Kidney tubule cell (primary cell): ENCODE measurements at regions not wholly inside any gene's neighbourhood (a gene's known extent, or its start where the extent isn't known, plus 50 kb on each side); places are given as distances from the start of the nearest gene placed in this dataset.
"Not testable (repeated sequence)": the region's sequence is repeated elsewhere in the genome, so short reads cannot be mapped to it uniquely, and the experiment has no call there.

Experiments used
- DNase-seq: peaks from one replicate; pipeline ENCODE4 v3.0.0-alpha.2; 2018; ENCODE audit warnings: low spot score

DNA sequence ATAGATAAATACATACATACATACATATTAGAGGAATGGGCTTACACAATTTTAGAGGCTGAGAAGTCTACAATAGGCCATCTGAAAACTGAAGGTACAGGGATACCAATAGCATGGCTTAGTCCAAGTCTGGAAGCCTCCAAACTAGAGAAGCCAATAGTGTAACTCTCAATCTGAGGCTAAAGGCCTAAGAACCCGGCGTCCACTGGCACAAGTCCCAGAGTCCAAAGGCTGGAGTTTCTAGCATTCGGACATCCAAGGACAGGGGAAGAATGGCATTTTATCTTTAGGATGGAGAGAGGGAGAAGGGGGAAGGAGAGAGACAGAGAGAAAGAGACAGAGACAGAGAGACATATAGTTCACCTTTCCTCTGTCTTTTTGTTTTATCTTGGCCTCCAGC lies 63.7 kb upstream of the SYT4 start:
- no peak for DNase-seq

DNA sequence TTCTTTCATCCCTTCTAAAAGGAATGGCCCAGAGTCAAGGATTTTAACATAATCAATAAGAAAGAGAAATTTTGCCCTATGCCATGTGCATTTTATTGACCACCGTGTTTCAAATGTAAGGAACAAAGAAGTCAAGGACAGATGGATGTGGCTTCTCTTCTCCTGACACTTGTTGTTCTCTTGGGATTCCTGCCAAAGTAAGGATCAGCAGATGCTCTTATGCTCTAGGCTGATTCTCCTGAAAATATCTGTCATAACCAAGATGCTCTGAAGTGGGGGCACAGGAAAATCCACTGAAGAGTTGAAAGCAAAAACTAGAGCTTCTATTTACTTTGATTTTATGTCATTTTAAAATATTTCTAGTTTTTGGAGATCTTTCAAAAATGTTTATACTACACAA lies 72.9 kb upstream of the SYT4 start:
- DNase-seq: no peak

DNA sequence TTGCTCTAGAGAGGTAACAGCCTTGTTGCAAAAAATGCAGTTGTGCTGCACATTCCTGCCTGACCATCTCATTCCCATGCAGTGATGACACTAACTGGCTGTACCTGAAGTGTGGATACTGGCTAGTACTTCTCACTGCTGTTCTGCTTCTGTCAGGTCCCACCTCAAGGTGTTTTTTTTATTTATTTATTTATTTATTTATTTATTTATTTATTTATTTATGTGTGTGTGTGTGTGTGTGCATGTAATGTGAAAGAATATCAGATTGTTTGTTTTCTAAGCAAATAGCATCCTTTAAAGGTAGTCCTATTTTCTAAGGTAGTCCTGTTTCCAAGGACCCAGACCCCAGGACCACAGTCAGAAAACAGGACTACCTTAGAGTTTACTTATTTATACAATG lies 87.2 kb upstream of the SYT4 start:
- DNase-seq: no peak

DNA sequence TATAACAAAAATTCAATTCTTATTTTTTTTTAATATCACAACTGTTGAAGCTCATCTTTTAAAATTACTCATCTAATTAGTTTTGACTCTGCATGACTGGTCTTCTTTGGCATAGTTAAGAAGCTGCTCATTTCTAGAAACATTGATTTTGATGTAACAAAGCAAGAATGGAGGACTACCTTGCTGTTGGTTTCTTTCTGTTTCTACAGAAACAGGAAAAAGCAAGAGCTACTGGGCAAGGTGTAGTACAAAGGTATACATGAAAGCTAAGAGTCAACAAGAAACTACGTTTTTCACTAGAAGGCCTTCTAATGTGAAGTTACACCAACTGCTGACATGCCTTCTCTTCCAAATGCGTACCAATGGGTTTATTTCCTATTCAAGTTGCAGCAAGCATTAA lies 90.6 kb upstream of the SYT4 start:
- DNase-seq: no peak

DNA sequence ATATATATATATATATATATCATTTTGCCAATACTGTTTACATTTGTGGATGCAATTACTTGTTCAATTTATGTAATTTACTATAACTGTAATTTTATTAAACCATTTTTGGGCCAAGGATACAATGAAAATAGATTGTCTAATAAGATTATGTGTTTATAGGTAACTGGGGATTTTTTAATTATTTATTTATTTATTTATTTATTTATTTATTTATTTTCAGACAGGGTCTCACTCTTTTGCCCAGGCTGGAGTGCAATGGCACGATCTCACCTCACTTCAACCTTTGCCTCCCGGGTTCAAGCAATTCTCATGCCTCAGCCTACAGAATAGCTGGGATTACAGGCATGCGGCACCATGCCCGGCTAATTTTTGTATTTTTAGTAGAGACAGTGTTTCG lies 92.0 kb upstream of the SYT4 start:
- not testable (repeated sequence) for DNase-seq

DNA sequence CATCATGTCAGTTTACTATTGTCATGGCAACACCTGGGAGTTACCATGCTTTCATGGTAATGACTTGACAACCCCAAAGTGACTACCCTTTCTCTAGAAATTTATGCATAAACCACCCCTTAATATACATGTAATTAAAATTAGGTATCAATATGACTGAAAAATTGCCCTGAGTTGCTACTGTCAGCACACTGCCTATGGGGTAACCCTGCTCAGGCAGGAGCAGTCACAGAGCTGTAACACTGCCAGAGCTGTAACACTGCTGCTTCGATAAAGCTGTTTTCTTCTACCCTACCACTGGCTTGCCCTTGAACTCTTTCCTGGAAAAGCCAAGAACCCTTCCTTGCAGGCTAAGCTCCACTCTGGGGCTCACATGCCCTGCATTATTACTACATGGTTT lies 95.5 kb upstream of the SYT4 start:
- no peak for DNase-seq

DNA sequence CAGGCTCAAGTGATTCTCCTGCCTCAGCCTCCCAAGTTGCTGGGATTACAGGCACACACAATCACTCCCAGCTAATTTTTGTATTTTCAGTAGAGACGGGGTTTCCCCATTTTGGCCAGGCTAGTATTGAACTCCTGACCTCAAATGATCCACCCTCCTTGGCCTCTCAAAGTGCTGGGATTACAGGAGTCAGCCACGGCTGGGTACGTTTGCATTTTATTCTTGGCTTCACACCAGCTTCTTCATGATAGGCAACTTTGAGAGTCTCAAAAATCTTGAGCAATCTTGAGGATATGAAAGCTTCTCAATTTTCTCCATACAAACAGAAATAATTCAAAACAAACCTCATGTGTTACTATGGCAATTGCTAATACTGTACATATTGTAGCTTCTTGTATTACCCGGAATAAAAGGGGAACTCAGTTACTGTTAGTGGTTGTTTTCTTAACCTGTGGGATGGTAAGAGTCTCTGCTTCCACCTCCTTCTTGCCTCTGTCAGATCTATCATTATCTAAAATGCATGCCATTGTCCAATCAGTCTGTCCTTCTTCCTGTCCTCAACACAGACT lies 102.9 kb upstream of the SYT4 start:
- no peak for DNase-seq

DNA sequence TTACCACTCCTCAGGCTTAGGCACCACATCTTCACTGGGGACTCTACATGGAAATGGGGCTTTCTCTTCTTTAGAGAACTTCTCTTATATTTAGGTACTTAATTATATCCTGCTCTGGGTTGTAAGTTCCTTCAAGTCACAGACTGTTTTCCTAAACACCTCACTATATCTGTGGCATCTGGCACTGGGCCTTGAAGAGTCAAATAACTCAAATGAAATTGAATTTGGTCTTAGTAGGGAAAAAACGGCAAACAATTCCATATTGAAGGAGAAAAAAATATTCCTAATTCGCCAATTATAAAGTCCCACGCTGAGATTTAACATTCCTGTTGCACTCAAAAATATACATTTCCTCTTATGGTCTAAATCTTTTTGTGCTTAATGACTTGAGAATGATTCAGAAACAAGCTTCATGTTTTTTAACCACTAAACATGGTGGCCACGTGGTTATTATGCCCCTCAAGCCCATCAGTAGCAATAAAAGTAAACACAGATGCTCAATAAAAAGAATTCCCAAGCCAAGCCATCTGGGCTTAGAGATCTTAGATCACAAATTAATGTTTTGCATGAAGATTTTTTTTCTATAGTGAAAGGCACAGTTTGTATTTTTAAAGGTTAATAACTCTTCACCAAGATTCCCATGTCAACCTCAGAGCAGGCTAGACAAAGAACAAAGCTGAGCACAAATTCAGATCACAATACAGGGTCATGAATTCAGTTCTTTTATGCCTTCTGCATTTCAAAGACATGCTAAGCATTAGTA lies 105.5 kb upstream of the SYT4 start:
- no peak for DNase-seq

DNA sequence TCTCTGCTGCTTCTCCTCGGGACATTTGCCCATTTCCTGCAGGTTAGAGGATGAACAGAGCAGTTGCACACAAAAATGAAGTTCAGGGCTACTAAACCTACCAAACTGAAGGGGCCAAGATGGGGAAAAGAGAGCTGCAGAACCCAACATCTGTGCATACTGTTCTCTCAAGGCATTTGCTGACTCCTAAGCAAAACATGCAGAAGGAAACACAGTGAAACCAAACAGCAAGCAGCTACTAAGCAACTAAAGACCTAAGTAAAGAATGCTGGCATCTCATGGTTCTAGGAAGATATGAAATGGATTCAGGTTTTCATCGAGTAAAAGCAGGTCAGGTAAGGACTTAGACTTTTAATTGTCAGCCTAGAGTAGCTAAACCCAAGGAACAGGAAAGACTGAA lies 111.9 kb upstream of the SYT4 start:
- DNase-seq: peak; percentile 10

DNA sequence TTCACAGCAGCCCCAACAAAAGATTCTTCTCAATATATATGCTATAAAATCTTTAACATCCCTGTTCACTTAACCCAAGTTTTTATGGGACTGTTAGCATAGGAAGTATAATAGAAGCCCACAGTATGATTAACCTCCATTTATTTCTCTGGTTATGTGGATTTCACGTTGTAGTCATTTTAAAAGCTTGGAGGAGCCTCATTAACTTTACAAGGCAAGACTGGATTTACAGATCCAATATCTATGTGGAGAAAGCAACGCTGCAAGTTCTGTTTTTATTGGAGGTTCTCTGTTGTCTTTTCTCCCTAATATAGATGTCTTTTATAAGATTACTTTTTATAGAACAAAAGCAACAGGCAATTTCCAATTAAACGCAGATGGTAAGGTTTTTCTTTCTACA lies 114.9 kb upstream of the SYT4 start:
- no peak for DNase-seq

DNA sequence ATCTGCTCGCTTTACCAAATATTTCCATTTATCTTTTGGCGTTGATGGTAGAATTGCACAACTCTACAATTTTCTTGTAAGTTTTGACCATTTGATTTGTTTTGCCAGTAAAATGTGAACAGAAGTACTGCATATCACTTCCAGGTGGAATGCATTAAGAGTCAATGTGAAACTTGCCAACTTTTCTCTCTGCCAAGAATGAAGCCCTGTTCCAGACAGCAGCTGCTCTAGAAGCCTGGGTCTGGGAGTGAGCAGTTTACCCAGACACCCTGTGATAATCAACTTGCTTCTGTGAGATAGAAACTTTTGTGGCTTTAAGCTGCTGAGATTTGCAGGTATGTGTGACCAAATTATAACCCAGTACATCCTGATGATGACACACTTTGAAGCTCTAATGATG lies 115.9 kb upstream of the SYT4 start:
- no peak for DNase-seq

DNA sequence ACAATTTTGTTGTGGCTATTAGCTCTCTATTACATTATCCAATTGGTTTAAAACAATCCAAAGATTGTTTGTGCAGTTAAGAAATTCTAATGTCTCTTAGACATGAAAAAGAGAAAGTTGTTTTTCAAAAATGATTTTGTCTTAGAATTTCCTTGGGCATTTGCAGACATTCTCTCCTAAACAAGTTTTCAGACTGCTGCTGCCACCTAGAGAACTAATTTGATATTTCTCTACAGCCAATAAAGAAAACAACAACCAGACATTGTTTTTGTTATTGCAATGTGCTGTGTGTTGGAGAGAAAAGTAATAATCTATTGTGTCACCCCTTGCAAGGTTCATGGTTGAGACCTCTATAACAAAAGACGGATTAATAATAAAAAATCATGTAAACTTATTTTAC lies 119.0 kb upstream of the SYT4 start:
- peak; percentile 34 for DNase-seq

DNA sequence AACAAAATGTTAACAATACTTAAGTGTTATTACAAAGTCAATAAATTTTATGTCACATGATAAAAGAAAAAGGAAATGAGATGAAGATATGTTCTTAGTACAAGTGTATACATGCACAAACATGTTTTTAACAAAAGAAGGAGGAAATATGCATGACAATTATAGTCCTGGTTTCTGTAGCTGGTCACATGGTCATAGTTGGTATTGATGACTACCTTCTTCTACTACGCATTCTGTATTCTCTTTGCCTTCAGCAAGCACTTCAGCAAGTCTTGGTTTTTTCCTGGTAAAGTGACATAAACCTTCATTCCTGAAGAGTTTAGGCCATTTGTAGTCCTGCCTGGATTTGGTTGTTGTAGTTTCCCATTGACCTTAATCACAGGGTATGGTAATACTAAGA lies 121.3 kb upstream of the SYT4 start:
- no peak for DNase-seq

DNA sequence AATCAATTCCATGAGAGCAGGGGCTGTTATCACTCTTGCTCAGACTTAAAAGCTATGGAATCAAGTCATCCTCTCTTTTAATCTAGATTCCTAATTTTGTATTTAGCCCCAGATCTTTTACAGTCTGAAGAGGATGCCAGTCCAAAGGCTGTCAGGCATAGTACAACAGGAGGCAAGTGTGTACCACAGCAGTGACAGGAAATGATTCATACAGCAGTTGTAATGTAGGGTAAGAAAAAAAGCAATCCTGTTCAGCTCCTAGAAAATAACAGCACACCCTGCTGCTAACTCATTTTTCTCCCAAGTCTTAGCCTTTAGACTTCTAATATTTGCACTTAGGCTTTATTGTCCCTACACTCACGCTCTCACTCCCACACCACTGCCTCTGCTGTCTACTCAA lies 127.8 kb upstream of the SYT4 start:
- peak; percentile 56 for DNase-seq

DNA sequence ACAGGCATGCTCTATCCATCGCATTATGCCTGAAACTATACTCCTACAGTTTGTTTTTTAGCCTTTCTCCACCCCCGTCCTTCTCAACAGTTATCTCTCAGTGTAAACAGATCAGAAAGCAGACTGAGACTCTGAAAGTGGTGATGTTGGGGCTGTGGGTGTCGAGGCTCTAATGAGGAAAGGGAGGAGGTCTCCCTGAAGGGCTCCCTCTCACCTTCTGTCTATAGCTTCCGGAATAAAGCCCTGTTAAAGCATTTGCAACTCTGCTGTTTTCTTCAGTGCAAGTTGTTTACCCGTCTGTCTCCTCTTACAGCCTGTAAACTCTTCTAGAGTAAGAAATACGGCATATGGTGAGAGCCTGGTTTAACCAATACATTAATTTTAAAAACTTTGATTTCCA lies 136.7 kb upstream of the SYT4 start:
- no peak for DNase-seq

DNA sequence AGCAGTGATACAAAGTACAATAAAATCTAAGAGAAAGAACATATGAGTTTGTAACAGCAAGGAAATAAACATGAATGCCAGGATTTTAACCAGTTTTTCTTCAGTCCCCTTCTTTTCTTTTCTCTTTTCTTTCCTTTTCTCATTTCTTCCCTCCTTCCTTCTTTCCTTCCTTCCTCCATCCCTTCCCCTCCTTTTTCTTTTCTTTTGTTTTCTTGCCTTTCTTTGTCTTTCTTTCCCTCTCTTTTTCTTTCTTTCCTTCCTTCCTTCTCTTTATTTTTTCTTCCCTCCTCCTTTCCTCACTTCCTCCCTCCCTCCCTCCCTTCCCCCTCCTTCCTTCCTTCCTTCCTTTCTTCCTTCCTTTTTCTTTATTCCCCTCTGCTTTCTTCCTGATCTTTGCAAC lies 142.8 kb upstream of the SYT4 start:
- no peak for DNase-seq

DNA sequence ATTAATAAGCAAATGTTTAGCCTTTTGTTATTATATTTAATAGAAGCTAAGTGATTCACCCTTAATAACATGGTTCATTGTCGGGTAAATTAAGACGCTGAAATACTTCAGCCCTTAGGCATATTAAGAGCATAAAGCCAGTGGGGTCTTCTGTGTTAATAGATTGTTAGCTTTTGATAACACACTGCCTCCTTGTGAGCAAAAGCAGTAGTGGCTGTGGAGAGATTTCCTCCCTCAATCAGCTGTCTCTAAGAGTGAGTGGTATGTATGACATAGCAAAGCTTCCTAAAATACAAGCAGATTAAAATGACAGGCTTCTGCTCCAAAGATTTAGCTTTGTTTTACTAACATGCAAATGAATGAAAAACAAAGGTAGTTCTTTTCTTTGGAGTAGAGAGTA lies 143.7 kb upstream of the SYT4 start:
- DNase-seq: peak; percentile 6

DNA sequence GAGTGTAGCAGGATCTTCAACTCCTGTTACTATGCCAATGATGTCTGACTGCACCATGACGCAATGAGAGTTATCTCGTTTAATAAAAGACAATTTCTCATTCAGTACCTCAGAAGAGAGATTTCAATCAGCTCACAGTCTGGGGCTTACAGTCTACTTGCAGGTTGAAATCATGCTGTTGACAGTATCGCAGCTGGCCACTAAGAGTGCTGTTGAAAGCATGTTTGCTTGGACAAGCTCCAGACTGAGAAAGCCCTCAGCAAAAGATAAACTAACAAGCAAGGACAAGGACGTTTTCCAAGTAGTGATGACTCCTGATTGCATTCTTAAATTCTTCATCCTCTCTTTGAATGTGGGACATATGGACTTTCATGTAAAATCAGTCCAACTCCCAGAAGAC lies 145.2 kb upstream of the SYT4 start:
- DNase-seq: peak; percentile 5

DNA sequence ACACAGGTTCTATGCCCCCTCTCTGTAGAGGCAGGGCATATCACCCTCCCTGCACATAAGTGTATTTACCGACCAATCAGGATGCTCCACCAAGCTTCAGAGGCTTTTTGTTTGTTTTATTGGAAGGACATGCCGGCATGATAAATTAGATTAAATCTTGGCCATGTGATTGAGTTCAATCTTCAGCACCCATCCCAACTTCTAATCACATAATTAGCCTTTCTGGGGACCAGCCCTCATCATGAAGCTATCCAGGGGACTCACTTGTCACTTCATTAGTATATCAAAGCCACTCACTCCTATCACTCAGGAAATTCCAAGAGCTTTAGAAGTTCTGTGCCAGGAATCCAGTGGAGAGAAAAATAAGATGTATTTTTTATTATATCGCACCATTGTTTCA lies 158.6 kb upstream of the SYT4 start:
- no peak for DNase-seq

DNA sequence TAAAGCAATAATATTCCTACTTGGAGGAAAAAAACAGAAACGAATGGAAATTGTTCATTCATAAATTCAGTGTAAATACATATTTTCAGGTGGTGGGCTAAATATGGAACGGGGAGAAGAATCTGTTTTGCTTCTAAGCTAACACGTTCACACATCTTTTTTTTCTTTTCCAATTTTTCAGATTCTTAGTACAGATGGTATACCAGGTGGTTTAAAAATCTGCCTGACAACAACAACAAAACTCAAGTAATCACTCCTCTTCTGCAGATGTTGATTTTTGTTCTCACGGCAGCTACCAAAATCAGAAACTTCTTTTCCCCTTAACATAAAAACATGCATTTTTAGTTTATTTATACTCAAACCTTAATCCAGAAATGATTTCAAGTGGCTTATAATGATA lies 164.8 kb upstream of the SYT4 start:
- DNase-seq: no peak

DNA sequence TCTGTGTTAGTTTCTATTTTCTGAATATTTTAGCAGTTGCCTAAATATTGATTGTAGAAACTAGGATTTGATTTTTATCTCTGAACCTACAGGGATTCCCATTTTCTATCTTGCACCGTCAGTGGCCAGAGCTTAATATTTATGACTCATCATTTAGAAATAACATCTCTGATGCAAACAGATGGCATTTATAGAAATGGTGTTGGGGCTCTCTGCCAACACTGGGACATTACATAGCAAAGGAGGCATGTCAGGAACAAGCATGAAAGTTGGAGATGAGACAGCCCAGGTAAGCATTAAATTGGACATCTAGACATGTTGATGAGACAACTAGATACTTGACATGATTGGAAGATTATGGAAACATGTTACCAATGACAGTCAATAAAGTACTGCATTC lies 165.3 kb upstream of the SYT4 start:
- DNase-seq: no peak

DNA sequence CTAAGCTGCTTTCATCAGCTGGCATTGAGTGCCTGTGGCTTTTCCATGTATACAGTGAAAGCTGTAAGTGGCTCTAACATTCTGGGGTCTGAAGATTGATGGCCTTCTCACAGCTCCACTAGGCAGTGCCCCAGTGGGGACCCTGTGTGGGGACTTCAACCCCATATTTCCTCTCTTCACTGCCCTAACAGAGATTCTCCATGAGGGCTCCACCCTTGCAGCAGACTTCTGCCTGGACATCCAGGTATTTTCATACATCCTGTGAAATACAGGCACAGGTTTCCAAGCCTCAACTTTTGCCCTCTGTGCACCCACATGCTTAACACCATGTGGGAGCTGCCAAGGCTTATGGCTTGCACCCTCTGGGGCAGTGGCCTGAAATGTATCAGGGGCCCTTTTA lies 188.2 kb upstream of the SYT4 start:
- DNase-seq: no peak

DNA sequence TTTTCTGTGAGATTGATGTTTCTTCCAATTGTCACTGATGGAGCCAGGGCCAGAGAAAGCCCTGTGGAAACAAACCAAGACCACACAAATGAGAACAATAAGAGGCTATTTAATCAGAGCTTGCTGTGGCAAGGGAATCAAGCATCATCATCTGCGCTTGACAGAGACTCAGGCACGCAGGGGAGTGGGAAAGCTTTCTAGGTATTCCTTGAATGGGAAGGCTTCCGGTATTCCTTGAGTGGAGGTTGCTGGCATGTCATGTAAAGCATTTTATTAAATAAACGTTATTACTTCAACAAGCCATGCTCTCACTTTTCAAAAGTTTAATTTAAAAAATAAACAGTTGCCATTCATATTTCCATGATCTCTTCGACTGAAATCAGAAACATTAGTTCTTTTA lies 194.6 kb upstream of the SYT4 start:
- DNase-seq: no peak

DNA sequence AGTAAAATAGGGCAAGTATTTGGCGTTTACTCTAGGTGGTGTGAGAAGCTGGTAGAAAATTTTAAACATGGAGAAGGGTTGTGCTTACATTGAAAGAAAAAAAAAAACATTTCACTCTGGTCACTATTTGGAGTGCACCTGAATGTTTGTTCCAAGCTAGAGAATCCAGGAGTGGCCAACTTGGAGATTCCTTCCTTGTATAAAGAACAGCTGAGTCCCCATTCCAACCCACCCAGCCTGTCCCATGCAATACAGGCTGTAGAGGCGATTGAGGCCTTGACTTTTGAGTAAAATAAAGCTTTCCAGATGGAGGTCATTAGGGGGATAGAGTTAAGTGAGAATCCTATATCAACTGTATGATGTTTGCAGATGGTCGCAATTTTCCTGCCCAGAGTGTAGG lies 203.8 kb upstream of the SYT4 start:
- DNase-seq: no peak
